SH-SY5Y (cell line): ENCODE measurements at regions not wholly inside any gene's neighbourhood (a gene's known extent, or its start where the extent isn't known, plus 50 kb on each side); places are given as distances from the start of the nearest gene placed in this dataset.

ENCODE experiments used
- GATA2 ChIP-seq: IDR thresholded peaks from 2 replicates; pipeline ENCODE4 v1.6.1; 2011; ENCODE audit warnings: mild to moderate bottlenecking, low read depth, low read length
- GATA3 ChIP-seq: IDR thresholded peaks from 2 replicates; pipeline ENCODE4 v1.6.1; 2011; ENCODE audit warnings: low read depth, mild to moderate bottlenecking, low read length, moderate library complexity

- TF ChIP-seq GATA2 (no peak), GATA3 (no peak)
Observed at GRCh38 chr10:61166065-61166464, 222.1 kb upstream of the RHOBTB1 start.
